ENCODE measurements at regions not wholly inside any gene's neighbourhood (a gene's known extent, or its start where the extent isn't known, plus 50 kb on each side); places are given as distances from the start of the nearest gene placed in this dataset.

GRCh38 chr1:22221233-22221780 lies 78.4 kb upstream of the WNT4 start (continued):
- no peak for TF ChIP-seq CHD7 (IDR thresholded peaks at IDR 0.05; ENCODE audit: insufficient replicate concordance, low read length)
- no peak for TF ChIP-seq CHD2 (IDR thresholded peaks at IDR 0.05; ENCODE audit: low read length)
- TF ChIP-seq TAF7 (optimal IDR thresholded peaks at IDR 0.05; ENCODE audit: borderline replicate concordance, low read depth, low read length) = no peak
- TF ChIP-seq TAF1 (IDR thresholded peaks at IDR 0.05; ENCODE audit: low read depth, low read length) = no peak
- no peak for TF ChIP-seq CREB1 (IDR thresholded peaks at IDR 0.05)
- no peak for TF ChIP-seq EGR1 (IDR thresholded peaks at IDR 0.05; ENCODE audit: borderline replicate concordance, low read depth, low read length)
- TF ChIP-seq CTBP2 (IDR thresholded peaks at IDR 0.05; ENCODE audit: borderline replicate concordance, insufficient read depth, insufficient read length, low read length) = no peak
- TF ChIP-seq SRF (IDR thresholded peaks at IDR 0.05; ENCODE audit: low read depth, low read length) = no peak
- TF ChIP-seq MAX (IDR thresholded peaks at IDR 0.05) = no peak
- no peak for TF ChIP-seq NRF1 (IDR thresholded peaks at IDR 0.05; ENCODE audit: low read depth, low read length)
- TF ChIP-seq RNF2 (IDR thresholded peaks at IDR 0.05; ENCODE audit: borderline replicate concordance, low read depth, low read length, missing control alignments, poor library complexity, severe bottlenecking) = no peak
- TF ChIP-seq JUND (IDR thresholded peaks at IDR 0.05; ENCODE audit: low read length) = no peak

All from H1 (cell line).